GM12878 (cell line): ENCODE measurements at regions not wholly inside any gene's neighbourhood (a gene's known extent, or its start where the extent isn't known, plus 50 kb on each side); places are given as distances from the start of the nearest gene placed in this dataset.
"Not testable (repeated sequence)": the region's sequence is repeated elsewhere in the genome, so short reads cannot be mapped to it uniquely, and the experiment has no call there.

Experiments
- ATAC-seq: fragments of 200-7000 bp; cut with Tn5 transposase; 3 replicates; pipeline ENCODE4 v1.9.1; 2020; ENCODE audit warnings: mild to moderate bottlenecking, moderate library complexity
- BruUV-seq: library from RNA; stranded (reverse); fragments of 400-500 nt; replicated peaks from 2 replicates; lab custom pipeline; 2021; lab: Mats Ljungman, UMichigan
- CTCF ChIA-PET: fragments of 300-600 bp; sonication (Branson Sonifier 250); formaldehyde crosslinking; extraction: SDS; loops from one replicate; lab custom pipeline; 2021; ENCODE audit warnings: inconsistent platforms; lab: Yijun Ruan, JAX
- POLR2A ChIA-PET: fragments of 350-600 bp; formaldehyde crosslinking; extraction: SDS; loops from one replicate; lab custom pipeline; 2021; ENCODE audit warnings: inconsistent platforms; lab: Charles Lee
- RAD21 ChIA-PET: fragments of 300-600 bp; sonication (Branson Sonifier 250); formaldehyde crosslinking; loops from one replicate; lab custom pipeline; 2023; ENCODE audit warnings: antibody characterized with exemption; ENCODE audit not compliant: unreplicated experiment; lab: Charles Lee
- SMC1A ChIA-PET: fragments of 300-600 bp; sonication (Branson Sonifier 250); formaldehyde crosslinking; loops from one replicate; lab custom pipeline; 2023; ENCODE audit not compliant: unreplicated experiment, uncharacterized antibody; lab: Charles Lee
- DNase-seq: peaks from one replicate; pipeline ENCODE4 v3.0.0-alpha.2; 2011; ENCODE audit warnings: low read depth, low spot score
- FAIRE-seq: peaks from 3 replicates; lab custom pipeline; 2011; peaks lifted over from hg19 to GRCh38; lab: Jason Lieb, UNC
- H2AFZ ChIP-seq: 2 replicates; pipeline ENCODE4 v1.6.0; 2011; ENCODE audit warnings: low read depth, low read length, control low read depth; ENCODE audit not compliant: control insufficient read depth
- H3K27ac ChIP-seq: 2 replicates; pipeline ENCODE4 v1.5.1; 2011; ENCODE audit warnings: control low read depth; ENCODE audit not compliant: control insufficient read depth, insufficient read depth
- H3K27me3 ChIP-seq, 2 experiments: replicated peaks in 1 of 2; 2 replicates each; pipeline versions ENCODE4 v1.6.0 to v1.6.1; 2011; ENCODE audit warnings: low read length in 1 of 2; ENCODE audit not compliant: control insufficient read depth in 2 of 2, insufficient read depth in 2 of 2
- H3K36me3 ChIP-seq, 2 experiments: 2 replicates each; pipeline ENCODE4 v1.5.1; 2011; ENCODE audit warnings: low read length in 1 of 2; ENCODE audit not compliant: control insufficient read depth in 2 of 2, insufficient read depth in 2 of 2
- H3K4me1 ChIP-seq: 2 replicates; pipeline ENCODE4 v1.6.1; 2011; ENCODE audit warnings: mild to moderate bottlenecking, low read length, moderate library complexity, mixed read lengths; ENCODE audit not compliant: control insufficient read depth, insufficient read depth
- H3K4me2 ChIP-seq: 2 replicates; pipeline ENCODE4 v1.6.0; 2011; ENCODE audit warnings: control low read depth; ENCODE audit not compliant: control insufficient read depth, insufficient read depth
- H3K4me3 ChIP-seq: fragments of 200-600 bp; sonication (generic); 2 replicates; pipeline ENCODE4 v1.5.1; 2016
- H3K79me2 ChIP-seq: 2 replicates; pipeline ENCODE4 v1.6.0; 2011; ENCODE audit warnings: low read length; ENCODE audit not compliant: control insufficient read depth, insufficient read depth
- H3K9ac ChIP-seq: 2 replicates; pipeline ENCODE4 v1.8.0; 2011; ENCODE audit warnings: low read length, control low read depth, mixed read lengths; ENCODE audit not compliant: control insufficient read depth, insufficient read depth
- H3K9me3 ChIP-seq: replicated peaks from 3 replicates; pipeline ENCODE4 v1.5.1; 2011; ENCODE audit warnings: mild to moderate bottlenecking, low read length; ENCODE audit not compliant: control insufficient read depth, insufficient read depth
- H4K20me1 ChIP-seq: 2 replicates; pipeline ENCODE4 v1.6.0; 2011; ENCODE audit not compliant: control insufficient read depth, insufficient read depth
- CBFB ChIP-seq: IDR thresholded peaks from 2 replicates; pipeline ENCODE4 v1.6.1; 2016; ENCODE audit warnings: antibody characterized with exemption, low read depth
- CREB1 ChIP-seq: IDR thresholded peaks from 2 replicates; pipeline ENCODE4 v1.6.1; 2012; ENCODE audit warnings: low read depth, mild to moderate bottlenecking, inconsistent platforms
- GABPA ChIP-seq: IDR thresholded peaks from 2 replicates; pipeline ENCODE4 v1.6.1; 2014; ENCODE audit warnings: antibody characterized with exemption, low read depth, mild to moderate bottlenecking, inconsistent platforms
- HDAC2 ChIP-seq: fragments of 200-600 bp; sonication (generic); IDR thresholded peaks from 2 replicates; pipeline ENCODE4 v1.6.1; 2017
- IKZF2 ChIP-seq, 2 experiments: fragments of 450-650 bp; IDR thresholded peaks; 2 replicates each; pipeline ENCODE4 v1.6.1; 2017; ENCODE audit warnings: mild to moderate bottlenecking in 2 of 2, moderate library complexity in 2 of 2
- JUNB ChIP-seq: IDR thresholded peaks from 2 replicates; pipeline ENCODE4 v1.6.1; 2016; ENCODE audit warnings: antibody characterized with exemption, mild to moderate bottlenecking
- KDM1A ChIP-seq: fragments of 200-600 bp; sonication (generic); IDR thresholded peaks from 2 replicates; pipeline ENCODE4 v1.6.1; 2016; ENCODE audit warnings: borderline replicate concordance
- NKRF ChIP-seq: fragments of 450-650 bp; conservative IDR thresholded peaks from 2 replicates; pipeline ENCODE4 v1.6.1; 2017; ENCODE audit warnings: mild to moderate bottlenecking, moderate library complexity
- YBX1 ChIP-seq: fragments of 450-650 bp; IDR thresholded peaks from 2 replicates; pipeline ENCODE4 v1.6.1; 2016; ENCODE audit warnings: antibody characterized with exemption
- WGBS: methylation state at CpG from one replicate; pipeline ENCODE4 v1.1.6; 2016; ENCODE audit warnings: low lambda C conversion rate; ENCODE audit not compliant: insufficient replicate concordance, insufficient coverage; ENCODE audit errors: missing lambda C conversion rate; 5-methylcytosine and 5-hydroxymethylcytosine counted together
- in situ Hi-C: fragments of 300-500 bp; cut with MboI; formaldehyde crosslinking; loops from 9 replicates; pipeline ENCODE4 v1.14.3; 2018; ENCODE audit warnings: mixed read lengths
- intact Hi-C: fragments of 100-400 bp; cut with micrococcal nuclease; formaldehyde crosslinking; loops from one replicate; pipeline ENCODE4 v1.14.2; 2022; ENCODE audit not compliant: unreplicated experiment
- TF ChIP-seq, protein P1 (sequence below): IDR thresholded peaks from 2 replicates; pipeline ENCODE4 v1.6.1; 2012; ENCODE audit warnings: low read depth, low read length, improper control_type of control experiment
- TF ChIP-seq, protein P2 (sequence below): fragments of 450-650 bp; IDR thresholded peaks from 2 replicates; pipeline ENCODE4 v1.6.1; 2017; ENCODE audit warnings: mild to moderate bottlenecking, low read depth, inconsistent platforms; ENCODE audit not compliant: poor library complexity, severe bottlenecking

- no peak for TF ChIP-seq GABPA
- TF ChIP-seq CBFB = no peak
- TF ChIP-seq YBX1 = no peak
- TF ChIP-seq CREB1 = no peak
- TF ChIP-seq, all 136 proteins: peak for 0
Observed at GRCh38 chr12:46970636-46971035, 108.8 kb upstream of the PCED1B start (continued).

GRCh38 chr12:46973937-46974336 lies 105.5 kb upstream of the PCED1B start:
- BruUV-seq, H3K9ac ChIP-seq, H3K4me3 ChIP-seq, H2AFZ ChIP-seq, H3K9me3 ChIP-seq, in situ Hi-C loops, H3K4me1 ChIP-seq, RAD21 ChIA-PET, H3K4me2 ChIP-seq, H3K27ac ChIP-seq, H3K79me2 ChIP-seq, H3K36me3 ChIP-seq, POLR2A ChIA-PET, SMC1A ChIA-PET, H3K27me3 ChIP-seq, intact Hi-C loops, FAIRE-seq, CTCF ChIA-PET, H4K20me1 ChIP-seq, ATAC-seq, DNase-seq: not testable (repeated sequence)
- WGBS = 0% methylated on average over 2 of the region's 3 CpGs

DNA sequence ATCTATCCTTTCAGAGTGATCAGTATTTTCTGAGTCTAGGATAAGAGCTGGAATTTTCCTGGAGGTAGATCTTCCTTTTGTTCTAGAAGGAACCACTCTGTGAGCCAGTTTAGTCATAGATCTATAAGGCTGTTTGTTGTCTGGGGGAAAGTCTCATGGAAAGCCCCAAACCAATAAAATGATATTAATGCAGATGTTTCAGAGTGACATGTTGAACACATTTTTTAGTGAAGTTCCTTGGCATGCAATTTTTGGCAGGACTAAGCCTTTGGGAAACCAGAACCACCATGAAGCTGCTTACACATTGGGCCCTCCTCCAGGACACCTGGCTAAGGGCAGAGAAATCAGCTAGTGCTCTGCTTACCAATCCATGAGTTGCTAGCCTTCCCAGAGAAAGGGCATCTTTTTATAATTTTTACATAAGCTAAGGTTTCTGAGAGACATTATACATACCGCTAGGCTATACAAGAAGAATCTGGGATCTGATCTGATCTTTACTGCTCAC lies 101.5 kb upstream of the PCED1B start:
- Histone ChIP-seq H3K4me1 (no peaks in the 10 kb centered on the region), H3K4me2 (no peak overlapping the region), H3K4me3 (no peak overlapping the region), H3K27me3 (no peaks in the 10 kb centered on the region), H3K9me3 (no peaks in the 10 kb centered on the region), H4K20me1 (no peaks in the 10 kb centered on the region), H2AFZ (no peak overlapping the region), H3K27ac (no peak overlapping the region), H3K9ac (no peak overlapping the region), H3K79me2 (no peaks in the 10 kb centered on the region), H3K36me3 (no peaks in the 10 kb centered on the region)
- ChIA-PET POLR2A (interaction anchor here (0.7 kb wide), 1 partner anchor 255 kb away, joined by 8 read pairs; no protein-coding TSS in a partner anchor), RAD21 (interaction anchor here (0.7 kb wide), 1 partner anchor 11 kb away, joined by 3 read pairs; no protein-coding TSS in a partner anchor), CTCF (no interaction called here), SMC1A (interaction anchor here (1.0 kb wide), 1 partner anchor 11 kb away, joined by 3 read pairs; no protein-coding TSS in a partner anchor)
- in situ Hi-C loops (no loop called here), intact Hi-C loops (no loop called here)
- BruUV-seq = no TSS peak
- WGBS = 76% methylated on average over 1 of the region's 1 CpG
- ATAC-seq (no peak), FAIRE-seq (no peak), DNase-seq (no peak)
- TF ChIP-seq, protein P1, sequence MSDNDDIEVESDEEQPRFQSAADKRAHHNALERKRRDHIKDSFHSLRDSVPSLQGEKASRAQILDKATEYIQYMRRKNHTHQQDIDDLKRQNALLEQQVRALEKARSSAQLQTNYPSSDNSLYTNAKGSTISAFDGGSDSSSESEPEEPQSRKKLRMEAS = no peak
- TF ChIP-seq KDM1A = no peak
- no peak for TF ChIP-seq HDAC2
- no peak for TF ChIP-seq NKRF
- no peak for TF ChIP-seq JUNB
- TF ChIP-seq IKZF2 (IDR thresholded peaks at IDR 0.05) = no peak
- TF ChIP-seq, protein P2, sequence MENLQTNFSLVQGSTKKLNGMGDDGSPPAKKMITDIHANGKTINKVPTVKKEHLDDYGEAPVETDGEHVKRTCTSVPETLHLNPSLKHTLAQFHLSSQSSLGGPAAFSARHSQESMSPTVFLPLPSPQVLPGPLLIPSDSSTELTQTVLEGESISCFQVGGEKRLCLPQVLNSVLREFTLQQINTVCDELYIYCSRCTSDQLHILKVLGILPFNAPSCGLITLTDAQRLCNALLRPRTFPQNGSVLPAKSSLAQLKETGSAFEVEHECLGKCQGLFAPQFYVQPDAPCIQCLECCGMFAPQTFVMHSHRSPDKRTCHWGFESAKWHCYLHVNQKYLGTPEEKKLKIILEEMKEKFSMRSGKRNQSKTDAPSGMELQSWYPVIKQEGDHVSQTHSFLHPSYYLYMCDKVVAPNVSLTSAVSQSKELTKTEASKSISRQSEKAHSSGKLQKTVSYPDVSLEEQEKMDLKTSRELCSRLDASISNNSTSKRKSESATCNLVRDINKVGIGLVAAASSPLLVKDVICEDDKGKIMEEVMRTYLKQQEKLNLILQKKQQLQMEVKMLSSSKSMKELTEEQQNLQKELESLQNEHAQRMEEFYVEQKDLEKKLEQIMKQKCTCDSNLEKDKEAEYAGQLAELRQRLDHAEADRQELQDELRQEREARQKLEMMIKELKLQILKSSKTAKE = no peak
